COLO829 (cell line): ENCODE measurements at regions not wholly inside any gene's neighbourhood (a gene's known extent, or its start where the extent isn't known, plus 50 kb on each side); places are given as distances from the start of the nearest gene placed in this dataset.

Experiments
- DNase-seq: peaks from one replicate; pipeline ENCODE4 v3.0.0; 2012; ENCODE audit warnings: low spot score

DNA sequence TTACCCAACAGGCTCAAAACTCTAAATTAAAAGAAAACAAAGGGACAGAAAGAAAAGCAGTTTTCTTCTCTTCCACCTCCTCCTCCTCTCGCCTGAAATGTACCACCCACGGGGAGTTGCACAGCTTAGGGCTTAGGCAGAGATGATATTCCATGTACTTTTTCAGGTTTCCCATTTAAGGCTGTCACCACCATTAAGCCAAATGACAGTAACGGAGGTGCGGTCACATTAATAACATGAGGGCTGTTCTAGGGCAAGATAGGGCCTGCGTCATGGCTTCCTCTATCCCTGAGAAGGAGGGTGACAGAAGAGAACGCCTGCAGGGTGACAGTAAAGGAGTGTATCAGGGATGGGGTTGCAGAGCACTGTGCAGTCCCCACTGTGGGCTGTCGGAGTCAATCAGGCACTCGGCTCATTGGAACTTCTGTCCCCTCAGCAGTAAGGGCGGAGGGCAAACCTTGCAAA is 51.7 kb upstream of the TJP1 start:
- no peak for DNase-seq

GRCh38 chr15:29873264-29873663 is 51.0 kb upstream of the TJP1 start:
- no peak for DNase-seq

DNA sequence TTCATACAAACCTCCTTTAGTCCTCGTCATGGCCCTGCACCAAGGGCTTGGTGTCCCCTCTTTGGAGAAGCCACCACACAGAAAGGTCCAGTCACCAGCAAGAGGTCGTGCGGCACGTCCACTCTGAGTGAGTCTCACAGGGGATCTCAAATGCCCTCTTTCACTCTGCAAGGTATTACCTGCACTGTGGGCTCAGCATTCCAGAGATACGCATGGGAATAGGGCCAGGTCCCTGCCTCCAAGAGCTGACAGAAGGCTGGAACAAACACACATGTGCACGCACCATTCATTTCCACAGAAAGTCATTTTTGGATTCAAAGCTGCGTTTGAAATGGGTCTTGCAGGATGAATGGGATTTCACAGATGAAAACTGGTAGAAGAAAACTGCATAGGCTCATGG is 50.4 kb upstream of the TJP1 start:
- DNase-seq: no peak
